ENCODE measurements at regions not wholly inside any gene's neighbourhood (a gene's known extent, or its start where the extent isn't known, plus 50 kb on each side); places are given as distances from the start of the nearest gene placed in this dataset.

DNA sequence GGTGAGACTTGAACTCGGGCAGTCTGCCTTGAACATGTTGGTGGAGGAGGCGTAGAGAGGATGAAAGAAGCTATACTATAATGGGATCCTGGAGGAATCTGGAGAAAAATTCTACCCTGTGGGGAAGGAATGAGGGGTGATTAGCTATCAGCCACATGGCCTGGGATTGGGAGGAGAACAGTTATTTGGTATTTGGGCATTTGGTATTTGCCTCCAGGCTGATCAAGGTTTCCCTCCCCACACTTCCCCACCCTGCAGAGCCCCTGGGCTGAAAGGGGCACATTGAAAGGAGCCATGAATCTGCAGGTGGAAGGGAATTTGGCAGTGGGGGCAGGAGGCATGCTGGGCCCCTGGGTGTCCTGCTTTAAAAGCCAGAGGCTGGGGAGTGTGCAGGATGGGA, 235.3 kb downstream of the INHBA start:
- H3K9me3 Mint-ChIP-seq = no peaks in the 10 kb centered on the region
- DNase-seq = no peak
- Histone ChIP-seq H3K9ac (ENCODE audit: insufficient read depth, low read length, poor library complexity, severe bottlenecking) (no peak overlapping the region), H3K4me2 (replicated peaks; ENCODE audit: extremely low read depth, low read length, poor library complexity, severe bottlenecking) (no peak overlapping the region), H3K79me2 (ENCODE audit: insufficient read depth, low read length) (no peaks in the 10 kb centered on the region), H3K36me3 (replicated peaks in 1 of 2; ENCODE audit: control insufficient read depth in 1 of 2, insufficient read depth in 2 of 2, low read length in 2 of 2) (no peaks in the 10 kb centered on the region), H2AFZ (ENCODE audit: insufficient read depth, low read depth, low read length, poor library complexity, severe bottlenecking) (no peak overlapping the region), H3K27me3 (ENCODE audit: control insufficient read depth in 2 of 2, insufficient read depth in 2 of 2, low read length in 2 of 2) (no peaks in the 10 kb centered on the region), H3K27ac (ENCODE audit: low read depth in 1 of 2, low read length in 2 of 2) (no peak overlapping the region), H4K20me1 (ENCODE audit: insufficient read depth, low read length) (no peaks in the 10 kb centered on the region), H3K4me3 (replicated peaks in 1 of 3; ENCODE audit: low read depth in 2 of 3, low read length in 3 of 3) (no peak overlapping the region), H3K4me1 (ENCODE audit: control insufficient read depth in 1 of 2, insufficient read depth in 2 of 2, low read length in 2 of 2) (peaks cover 10 to 13% of the 10 kb centered on the region in 2 donors), H3K9me3 (replicated peaks in 1 of 2; ENCODE audit: control insufficient read depth in 1 of 2, insufficient read depth in 1 of 2, low read length in 2 of 2) (no peaks in the 10 kb centered on the region)
- no peak overlapping the region for H3K4me3 Mint-ChIP-seq
- intact Hi-C loops (cut with micrococcal nuclease) = no loop called here
- H3K27me3 Mint-ChIP-seq (ENCODE audit: low read depth in 3 of 3) = peaks cover 1 to 4% (median 1%) of the 10 kb centered on the region in 3 donors
- H3K36me3 Mint-ChIP-seq = no peaks in the 10 kb centered on the region
- TF ChIP-seq, protein P1, sequence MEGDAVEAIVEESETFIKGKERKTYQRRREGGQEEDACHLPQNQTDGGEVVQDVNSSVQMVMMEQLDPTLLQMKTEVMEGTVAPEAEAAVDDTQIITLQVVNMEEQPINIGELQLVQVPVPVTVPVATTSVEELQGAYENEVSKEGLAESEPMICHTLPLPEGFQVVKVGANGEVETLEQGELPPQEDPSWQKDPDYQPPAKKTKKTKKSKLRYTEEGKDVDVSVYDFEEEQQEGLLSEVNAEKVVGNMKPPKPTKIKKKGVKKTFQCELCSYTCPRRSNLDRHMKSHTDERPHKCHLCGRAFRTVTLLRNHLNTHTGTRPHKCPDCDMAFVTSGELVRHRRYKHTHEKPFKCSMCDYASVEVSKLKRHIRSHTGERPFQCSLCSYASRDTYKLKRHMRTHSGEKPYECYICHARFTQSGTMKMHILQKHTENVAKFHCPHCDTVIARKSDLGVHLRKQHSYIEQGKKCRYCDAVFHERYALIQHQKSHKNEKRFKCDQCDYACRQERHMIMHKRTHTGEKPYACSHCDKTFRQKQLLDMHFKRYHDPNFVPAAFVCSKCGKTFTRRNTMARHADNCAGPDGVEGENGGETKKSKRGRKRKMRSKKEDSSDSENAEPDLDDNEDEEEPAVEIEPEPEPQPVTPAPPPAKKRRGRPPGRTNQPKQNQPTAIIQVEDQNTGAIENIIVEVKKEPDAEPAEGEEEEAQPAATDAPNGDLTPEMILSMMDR (IDR thresholded peaks at IDR 0.05) = no peak
- H3K27ac Mint-ChIP-seq = no peak overlapping the region
- WGBS (ENCODE audit: insufficient coverage) = 100% methylated on average over 2 of the region's 2 CpGs
- peaks cover 19% of the 10 kb centered on the region for H3K4me1 Mint-ChIP-seq

- H2AFZ ChIP-seq (ENCODE audit: insufficient read depth, low read depth, low read length, poor library complexity, severe bottlenecking) = no peak overlapping the region
- intact Hi-C loops (cut with micrococcal nuclease) = no loop called here
- H4K20me1 ChIP-seq (ENCODE audit: insufficient read depth, low read length) = no peaks in the 10 kb centered on the region
- H3K4me1 Mint-ChIP-seq = peaks cover 13% of the 10 kb centered on the region
- no peaks in the 10 kb centered on the region for H3K79me2 ChIP-seq (ENCODE audit: insufficient read depth, low read length)
- no peak overlapping the region for H3K4me3 ChIP-seq (replicated peaks in 1 of 3; ENCODE audit: low read depth in 2 of 3, low read length in 3 of 3)
- TF ChIP-seq, protein P1 (IDR thresholded peaks at IDR 0.05) = no peak
- peaks cover 5 to 6% of the 10 kb centered on the region in 2 donors for H3K4me1 ChIP-seq (ENCODE audit: control insufficient read depth in 1 of 2, insufficient read depth in 2 of 2, low read length in 2 of 2)
- no peaks in the 10 kb centered on the region for H3K9me3 ChIP-seq (replicated peaks in 1 of 2; ENCODE audit: control insufficient read depth in 1 of 2, insufficient read depth in 1 of 2, low read length in 2 of 2)
- 86% methylated on average over 1 of the region's 6 CpGs for WGBS (ENCODE audit: insufficient coverage)
- no peak overlapping the region for H3K27ac Mint-ChIP-seq
- no peak overlapping the region for H3K4me2 ChIP-seq (replicated peaks; ENCODE audit: extremely low read depth, low read length, poor library complexity, severe bottlenecking)
- no peaks in the 10 kb centered on the region for H3K27me3 ChIP-seq (ENCODE audit: control insufficient read depth in 2 of 2, insufficient read depth in 2 of 2, low read length in 2 of 2)
- no peak overlapping the region for H3K27ac ChIP-seq (ENCODE audit: low read depth in 1 of 2, low read length in 2 of 2)
- H3K27me3 Mint-ChIP-seq (ENCODE audit: low read depth in 3 of 3) = peaks cover 1 to 4% (median 1%) of the 10 kb centered on the region in 3 donors
- H3K4me3 Mint-ChIP-seq = no peak overlapping the region
- no peaks in the 10 kb centered on the region for H3K36me3 ChIP-seq (replicated peaks in 1 of 2; ENCODE audit: control insufficient read depth in 1 of 2, insufficient read depth in 2 of 2, low read length in 2 of 2)
- no peak for DNase-seq
- H3K9ac ChIP-seq (ENCODE audit: insufficient read depth, low read length, poor library complexity, severe bottlenecking) = no peak overlapping the region
- H3K36me3 Mint-ChIP-seq = no peaks in the 10 kb centered on the region
- peaks cover 0 to 4% (median 0%) of the 10 kb centered on the region in 7 donors for H3K9me3 Mint-ChIP-seq
Measured at GRCh38 chr7:41466760-41467384, 236.0 kb downstream of the INHBA start.

Measured in CD14-positive monocyte (primary cell).